Hepatocyte (in vitro differentiated cells): ENCODE measurements at regions not wholly inside any gene's neighbourhood (a gene's known extent, or its start where the extent isn't known, plus 50 kb on each side); places are given as distances from the start of the nearest gene placed in this dataset.

Experiments
- DNase-seq: peaks from one replicate; pipeline ENCODE4 v3.0.0-alpha.2; 2016; ENCODE audit warnings: low spot score
- H2AFZ ChIP-seq: fragments of 200-600 bp; sonication (generic); 2 replicates; pipeline ENCODE4 v1.6.0; 2016; ENCODE audit warnings: antibody characterized with exemption, mild to moderate bottlenecking
- H3K27ac ChIP-seq: fragments of 200-600 bp; sonication (generic); 2 replicates; pipeline ENCODE4 v1.5.1; 2016; ENCODE audit warnings: mild to moderate bottlenecking
- H3K27me3 ChIP-seq: fragments of 200-600 bp; sonication (generic); 2 replicates; pipeline ENCODE4 v1.6.1; 2016
- H3K36me3 ChIP-seq: fragments of 200-600 bp; sonication (generic); replicated peaks from 2 replicates; pipeline ENCODE4 v1.5.1; 2016; ENCODE audit warnings: low read depth; ENCODE audit not compliant: insufficient read depth
- H3K4me1 ChIP-seq: fragments of 200-600 bp; sonication (generic); 2 replicates; pipeline ENCODE4 v1.5.1; 2016; ENCODE audit warnings: mild to moderate bottlenecking, moderate library complexity; ENCODE audit not compliant: insufficient read depth
- H3K4me2 ChIP-seq: fragments of 200-600 bp; sonication (generic); 2 replicates; pipeline ENCODE4 v1.6.0; 2016
- H3K4me3 ChIP-seq: fragments of 200-600 bp; sonication (generic); 2 replicates; pipeline ENCODE4 v1.5.1; 2016; ENCODE audit warnings: mild to moderate bottlenecking
- H3K79me2 ChIP-seq: fragments of 200-600 bp; sonication (generic); 2 replicates; pipeline ENCODE4 v1.6.0; 2017; ENCODE audit warnings: mild to moderate bottlenecking
- H3K9me2 ChIP-seq: fragments of 200-600 bp; sonication (generic); replicated peaks from 2 replicates; pipeline ENCODE4 v1.6.0; 2017; ENCODE audit warnings: mild to moderate bottlenecking; ENCODE audit not compliant: insufficient read depth
- H3K9me3 ChIP-seq: fragments of 200-600 bp; sonication (generic); 2 replicates; pipeline ENCODE4 v1.5.1; 2016; ENCODE audit warnings: low read depth, mild to moderate bottlenecking
- H4K20me1 ChIP-seq: fragments of 200-600 bp; sonication (generic); 2 replicates; pipeline ENCODE4 v1.6.0; 2016; ENCODE audit warnings: mild to moderate bottlenecking; ENCODE audit not compliant: insufficient read depth, poor library complexity, severe bottlenecking
- EZH2 ChIP-seq: fragments of 200-600 bp; sonication (generic); IDR thresholded peaks from 2 replicates; pipeline ENCODE4 v1.6.1; 2016; ENCODE audit warnings: antibody characterized with exemption, mild to moderate bottlenecking, borderline replicate concordance
- EZH2phosphoT487 ChIP-seq: fragments of 200-600 bp; sonication (generic); IDR thresholded peaks from one replicate; pipeline ENCODE4 v1.6.1; 2018; ENCODE audit warnings: antibody characterized with exemption, mild to moderate bottlenecking, low read depth, moderate library complexity; ENCODE audit not compliant: unreplicated experiment, severe bottlenecking
- WGBS: methylation state at CpG from one replicate; pipeline ENCODE4 v1.1.6; 2016; ENCODE audit warnings: low lambda C conversion rate; ENCODE audit errors: missing lambda C conversion rate; 5-methylcytosine and 5-hydroxymethylcytosine counted together
- TF ChIP-seq, protein P1 (sequence below): fragments of 200-600 bp; sonication (generic); IDR thresholded peaks from 2 replicates; pipeline ENCODE4 v1.5.1; 2016; ENCODE audit warnings: antibody characterized with exemption, mild to moderate bottlenecking; ENCODE audit not compliant: poor library complexity

DNA sequence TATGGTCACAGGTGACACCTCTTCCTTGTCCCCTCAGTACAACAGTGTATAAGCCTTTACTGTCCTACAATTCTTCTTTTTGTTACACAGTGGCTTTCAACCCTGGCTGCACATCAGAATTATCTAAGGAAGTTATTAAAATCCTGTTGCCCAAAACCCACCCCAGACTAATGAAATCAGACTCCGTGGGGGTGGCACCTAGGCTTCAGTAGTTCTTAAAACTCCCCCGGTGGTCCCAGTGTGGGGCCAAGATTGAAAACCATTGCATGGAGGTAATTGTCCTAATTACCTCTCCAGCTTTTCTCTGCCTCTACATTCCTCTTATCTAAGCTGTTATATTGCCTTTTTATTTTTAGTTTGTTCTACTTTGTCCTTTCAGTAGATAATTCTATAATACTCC lies 172.8 kb downstream of the DAD1 start:
- TF ChIP-seq EZH2phosphoT487 (no peak), EZH2 (no peak)
- TF ChIP-seq, protein P1, sequence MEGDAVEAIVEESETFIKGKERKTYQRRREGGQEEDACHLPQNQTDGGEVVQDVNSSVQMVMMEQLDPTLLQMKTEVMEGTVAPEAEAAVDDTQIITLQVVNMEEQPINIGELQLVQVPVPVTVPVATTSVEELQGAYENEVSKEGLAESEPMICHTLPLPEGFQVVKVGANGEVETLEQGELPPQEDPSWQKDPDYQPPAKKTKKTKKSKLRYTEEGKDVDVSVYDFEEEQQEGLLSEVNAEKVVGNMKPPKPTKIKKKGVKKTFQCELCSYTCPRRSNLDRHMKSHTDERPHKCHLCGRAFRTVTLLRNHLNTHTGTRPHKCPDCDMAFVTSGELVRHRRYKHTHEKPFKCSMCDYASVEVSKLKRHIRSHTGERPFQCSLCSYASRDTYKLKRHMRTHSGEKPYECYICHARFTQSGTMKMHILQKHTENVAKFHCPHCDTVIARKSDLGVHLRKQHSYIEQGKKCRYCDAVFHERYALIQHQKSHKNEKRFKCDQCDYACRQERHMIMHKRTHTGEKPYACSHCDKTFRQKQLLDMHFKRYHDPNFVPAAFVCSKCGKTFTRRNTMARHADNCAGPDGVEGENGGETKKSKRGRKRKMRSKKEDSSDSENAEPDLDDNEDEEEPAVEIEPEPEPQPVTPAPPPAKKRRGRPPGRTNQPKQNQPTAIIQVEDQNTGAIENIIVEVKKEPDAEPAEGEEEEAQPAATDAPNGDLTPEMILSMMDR = no peak
- H3K9me3 ChIP-seq = no peaks in the 10 kb centered on the region

DNA sequence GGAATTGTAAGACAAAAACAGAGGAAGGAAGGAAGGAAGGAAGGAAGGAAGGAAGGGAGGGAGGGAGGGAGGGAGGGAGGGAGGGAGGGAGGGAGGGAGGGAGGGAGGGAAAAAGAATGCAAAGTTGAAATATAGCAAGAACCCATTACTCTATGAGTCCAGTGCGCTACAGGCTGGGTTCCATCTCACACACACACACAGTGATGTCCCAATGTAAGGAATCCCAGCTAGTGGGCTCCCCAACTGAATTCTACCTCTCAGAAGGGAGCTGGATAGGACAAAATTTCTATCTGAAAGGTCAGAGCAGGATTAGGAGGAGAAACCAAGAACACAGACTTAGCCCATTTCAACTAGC lies 173.4 kb downstream of the DAD1 start:
- 83% methylated on average over 1 of the region's 1 CpG for WGBS
- H3K9me3 ChIP-seq = no peaks in the 10 kb centered on the region
- no peak overlapping the region for H3K4me3 ChIP-seq
- H3K36me3 ChIP-seq = no peaks in the 10 kb centered on the region
- no peaks in the 10 kb centered on the region for H3K27me3 ChIP-seq
- H4K20me1 ChIP-seq = no peaks in the 10 kb centered on the region
- no peak for DNase-seq
- no peak for TF ChIP-seq EZH2
- TF ChIP-seq EZH2phosphoT487 = no peak
- TF ChIP-seq, protein P1 = no peak
- no peak overlapping the region for H3K4me2 ChIP-seq
- H3K9me2 ChIP-seq = no peaks in the 10 kb centered on the region
- H2AFZ ChIP-seq = no peak overlapping the region
- no peaks in the 10 kb centered on the region for H3K4me1 ChIP-seq
- H3K79me2 ChIP-seq = no peaks in the 10 kb centered on the region
- no peak overlapping the region for H3K27ac ChIP-seq

More for the DNA sequence above, 172.8 kb downstream of the DAD1 start:
- H3K27ac ChIP-seq = no peak overlapping the region
- H2AFZ ChIP-seq = no peak overlapping the region
- H3K27me3 ChIP-seq = no peaks in the 10 kb centered on the region
- 56% methylated on average over 2 of the region's 2 CpGs for WGBS
- no peak for DNase-seq
- H3K4me3 ChIP-seq = no peak overlapping the region
- no peaks in the 10 kb centered on the region for H3K36me3 ChIP-seq
- H3K9me2 ChIP-seq = no peaks in the 10 kb centered on the region
- H3K4me2 ChIP-seq = no peak overlapping the region
- no peaks in the 10 kb centered on the region for H4K20me1 ChIP-seq
- no peaks in the 10 kb centered on the region for H3K4me1 ChIP-seq
- H3K79me2 ChIP-seq = no peaks in the 10 kb centered on the region

DNA sequence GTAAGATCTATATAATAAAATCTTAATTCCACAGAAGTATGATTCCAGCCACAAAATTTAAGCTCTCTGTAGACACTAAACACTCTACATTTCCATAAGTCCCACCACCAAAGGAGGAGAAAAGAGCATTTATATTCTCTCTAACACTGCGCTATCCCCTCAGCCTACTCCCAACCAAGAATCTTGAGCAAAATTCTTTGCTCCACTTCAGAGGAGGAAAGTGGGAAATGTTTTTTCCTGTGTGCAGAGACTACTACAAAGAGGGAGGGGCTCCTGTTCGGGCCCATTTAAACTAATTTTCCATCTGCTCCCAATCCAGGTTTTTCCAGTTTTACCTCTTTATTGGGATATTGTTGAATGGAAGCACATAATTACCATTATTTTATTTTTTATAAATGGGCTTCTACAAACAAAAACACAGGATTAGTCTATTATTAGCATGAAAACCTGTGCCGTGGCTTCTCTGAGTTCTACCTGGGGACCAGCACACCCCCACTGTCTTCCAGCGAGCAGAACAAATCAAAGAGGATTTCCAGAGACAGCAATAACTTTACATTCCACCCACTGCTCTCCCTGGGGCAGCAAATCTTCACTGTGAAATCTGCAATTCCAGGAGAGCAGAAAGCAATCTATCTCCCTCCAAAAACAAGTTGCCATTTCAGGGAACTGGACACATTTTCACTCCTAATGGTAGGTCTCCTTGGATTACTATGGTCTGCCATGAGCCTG lies 174.0 kb downstream of the DAD1 start:
- Histone ChIP-seq H3K79me2 (no peaks in the 10 kb centered on the region), H3K9me3 (no peaks in the 10 kb centered on the region), H3K36me3 (no peaks in the 10 kb centered on the region), H3K4me1 (no peaks in the 10 kb centered on the region), H3K4me2 (no peak overlapping the region), H3K27me3 (no peaks in the 10 kb centered on the region), H4K20me1 (no peaks in the 10 kb centered on the region), H3K27ac (no peak overlapping the region), H3K4me3 (no peak overlapping the region), H3K9me2 (no peaks in the 10 kb centered on the region), H2AFZ (no peak overlapping the region)
- no peak for DNase-seq
- 68% methylated on average over 4 of the region's 4 CpGs for WGBS
- TF ChIP-seq EZH2phosphoT487 = no peak
- no peak for TF ChIP-seq EZH2
- TF ChIP-seq, protein P1 = no peak
